Trophoblast cell (in vitro differentiated cells and primary cell): ENCODE measurements at regions not wholly inside any gene's neighbourhood (a gene's known extent, or its start where the extent isn't known, plus 50 kb on each side); places are given as distances from the start of the nearest gene placed in this dataset.

ENCODE experiments used
- DNase-seq, 2 donors: peaks; one replicate each; pipeline ENCODE4 v3.0.0-alpha.2; 2016
- H2AFZ ChIP-seq: 2 replicates; pipeline ENCODE4 v1.6.1; 2013; ENCODE audit warnings: low read length, moderate library complexity, mild to moderate bottlenecking; ENCODE audit not compliant: insufficient read depth, poor library complexity
- H2AK5ac ChIP-seq: 2 replicates; pipeline ENCODE4 v1.6.1; 2013; ENCODE audit warnings: mild to moderate bottlenecking, low read length
- H2BK120ac ChIP-seq: 2 replicates; pipeline ENCODE4 v1.6.1; 2013; ENCODE audit warnings: low read length, mild to moderate bottlenecking, moderate library complexity; ENCODE audit not compliant: insufficient read depth, poor library complexity
- H2BK12ac ChIP-seq: 2 replicates; pipeline ENCODE4 v1.6.1; 2013; ENCODE audit warnings: mild to moderate bottlenecking, low read length, moderate library complexity
- H2BK5ac ChIP-seq: 2 replicates; pipeline ENCODE4 v1.6.1; 2013; ENCODE audit warnings: low read length, low read depth, moderate library complexity, mild to moderate bottlenecking; ENCODE audit not compliant: poor library complexity
- H3K14ac ChIP-seq: 2 replicates; pipeline ENCODE4 v1.6.1; 2013; ENCODE audit warnings: mild to moderate bottlenecking, low read length
- H3K18ac ChIP-seq: 2 replicates; pipeline ENCODE4 v1.6.1; 2013; ENCODE audit warnings: mild to moderate bottlenecking, low read length
- H3K23ac ChIP-seq: 2 replicates; pipeline ENCODE4 v1.6.1; 2013; ENCODE audit warnings: low read length
- H3K27ac ChIP-seq: 2 replicates; pipeline ENCODE4 v1.5.1; 2013; ENCODE audit warnings: low read depth, mild to moderate bottlenecking, inconsistent platforms, low read length, moderate library complexity
- H3K27me3 ChIP-seq: 2 replicates; pipeline ENCODE4 v1.6.1; 2013; ENCODE audit warnings: inconsistent platforms, mild to moderate bottlenecking, low read length, moderate library complexity; ENCODE audit not compliant: insufficient read depth
- H3K36me3 ChIP-seq, 2 experiments: 1 replicate in 1 of 2; 2 replicates in 1 of 2; pipeline ENCODE4 v1.6.1; 2013; ENCODE audit warnings: low read length in 2 of 2, mild to moderate bottlenecking in 2 of 2, moderate library complexity in 1 of 2; ENCODE audit not compliant: insufficient read depth in 2 of 2, control insufficient read depth in 1 of 2
- H3K4ac ChIP-seq: 2 replicates; pipeline ENCODE4 v1.6.1; 2013; ENCODE audit warnings: low read depth, mild to moderate bottlenecking, low read length, moderate library complexity
- H3K4me1 ChIP-seq, 2 experiments: 1 replicate in 1 of 2; 2 replicates in 1 of 2; pipeline ENCODE4 v1.6.1; 2013; ENCODE audit warnings: low read length in 2 of 2, mild to moderate bottlenecking in 2 of 2, moderate library complexity in 1 of 2; ENCODE audit not compliant: insufficient read depth in 2 of 2, control insufficient read depth in 1 of 2
- H3K4me2 ChIP-seq: 2 replicates; pipeline ENCODE4 v1.6.1; 2013; ENCODE audit warnings: inconsistent platforms, mild to moderate bottlenecking, low read length, moderate library complexity
- H3K4me3 ChIP-seq: 2 replicates; pipeline ENCODE4 v1.5.1; 2013; ENCODE audit warnings: mild to moderate bottlenecking, low read depth, low read length, inconsistent platforms
- H3K79me1 ChIP-seq: one replicate; pipeline ENCODE4 v1.6.1; 2013; ENCODE audit warnings: low read length
- H3K79me2 ChIP-seq: 2 replicates; pipeline ENCODE4 v1.6.1; 2013; ENCODE audit warnings: low read length, mild to moderate bottlenecking; ENCODE audit not compliant: control insufficient read depth, insufficient read depth, poor library complexity
- H3K9ac ChIP-seq: 2 replicates; pipeline ENCODE4 v1.6.1; 2013; ENCODE audit warnings: mild to moderate bottlenecking, low read length
- H3K9me3 ChIP-seq: 2 replicates; pipeline ENCODE4 v1.6.1; 2013; ENCODE audit warnings: low read depth, mild to moderate bottlenecking, control low read depth, inconsistent platforms, low read length; ENCODE audit not compliant: insufficient read depth
- H4K12ac ChIP-seq: 2 replicates; pipeline ENCODE4 v1.6.1; 2013; ENCODE audit warnings: low read depth, mild to moderate bottlenecking, low read length, moderate library complexity
- H4K8ac ChIP-seq: 2 replicates; pipeline ENCODE4 v1.6.1; 2013; ENCODE audit warnings: low read depth, mild to moderate bottlenecking, low read length, moderate library complexity
- H4K91ac ChIP-seq: one replicate; pipeline ENCODE4 v1.6.1; 2013; ENCODE audit warnings: low read depth, mild to moderate bottlenecking, low read length, moderate library complexity
- WGBS: extraction: QIAGEN DNeasy Blood & Tissue Kit; methylation state at CpG from one replicate; pipeline ENCODE4 v1.1.7; 2013; ENCODE audit warnings: missing lambda C conversion rate; ENCODE audit not compliant: insufficient read length, insufficient coverage; ENCODE audit errors: extremely low coverage; 5-methylcytosine and 5-hydroxymethylcytosine counted together

GRCh38 chr2:199659207-199659606 lies 191.8 kb downstream of the FTCDNL1 start:
- Histone ChIP-seq H2BK12ac (no peak overlapping the region), H3K9me3 (peaks cover 2% of the 10 kb centered on the region), H3K79me1 (no peaks in the 10 kb centered on the region), H3K79me2 (no peaks in the 10 kb centered on the region), H3K9ac (no peak overlapping the region), H3K18ac (no peak overlapping the region), H3K4me2 (peak overlapping the region; percentile 97), H3K36me3 (no peaks in the 10 kb centered on the region), H4K8ac (no peak overlapping the region), H2BK120ac (no peak overlapping the region), H2AFZ (peak overlapping the region; percentile 45), H3K4me3 (peak overlapping the region; percentile 32), H3K27ac (no peak overlapping the region), H3K4me1 (no peaks in the 10 kb centered on the region), H4K91ac (no peak overlapping the region), H3K14ac (no peak overlapping the region), H3K4ac (no peak overlapping the region), H2AK5ac (no peak overlapping the region), H2BK5ac (no peak overlapping the region), H3K23ac (no peak overlapping the region), H4K12ac (no peak overlapping the region), H3K27me3 (no peaks in the 10 kb centered on the region)
- peak in 1 of 2 donors; percentile 6 for DNase-seq
- WGBS: no CpG with 5 or more reads among the region's 39 CpGs

GRCh38 chr2:199646439-199646838 lies 188.7 kb upstream of the SATB2 start:
- Histone ChIP-seq H2BK120ac (no peak overlapping the region), H3K4me2 (no peak overlapping the region), H2BK5ac (no peak overlapping the region), H2BK12ac (no peak overlapping the region), H3K14ac (no peak overlapping the region), H3K9ac (no peak overlapping the region), H4K91ac (no peak overlapping the region), H3K4me3 (no peak overlapping the region), H3K79me1 (no peaks in the 10 kb centered on the region), H3K4ac (no peak overlapping the region), H4K12ac (no peak overlapping the region), H4K8ac (no peak overlapping the region), H3K23ac (no peak overlapping the region), H3K9me3 (no peaks in the 10 kb centered on the region), H3K27ac (no peak overlapping the region), H2AFZ (no peak overlapping the region), H3K79me2 (no peaks in the 10 kb centered on the region), H3K27me3 (no peaks in the 10 kb centered on the region), H3K4me1 (no peaks in the 10 kb centered on the region), H3K18ac (no peak overlapping the region), H2AK5ac (no peak overlapping the region), H3K36me3 (no peaks in the 10 kb centered on the region)
- no peak for DNase-seq
- WGBS: no CpG with 5 or more reads among the region's 2 CpGs

- no peak overlapping the region for H4K12ac ChIP-seq
- H2BK120ac ChIP-seq: no peak overlapping the region
- H3K4me1 ChIP-seq: peaks cover 0 to 2% of the 10 kb centered on the region in 2 experiments
- no peak overlapping the region for H2BK12ac ChIP-seq
- H3K9ac ChIP-seq: no peak overlapping the region
- no peak overlapping the region for H2AFZ ChIP-seq
- no peak overlapping the region for H3K18ac ChIP-seq
- no peaks in the 10 kb centered on the region for H3K27me3 ChIP-seq
- no peak overlapping the region for H3K4me3 ChIP-seq
- no peak overlapping the region for H3K4ac ChIP-seq
- H3K79me1 ChIP-seq: no peaks in the 10 kb centered on the region
- WGBS: no CpG with 5 or more reads among the region's 4 CpGs
- no peak overlapping the region for H3K14ac ChIP-seq
- no peak for DNase-seq
- peaks cover 2% of the 10 kb centered on the region for H3K79me2 ChIP-seq
- H3K23ac ChIP-seq: no peak overlapping the region
- no peak overlapping the region for H3K4me2 ChIP-seq
- no peaks in the 10 kb centered on the region for H3K36me3 ChIP-seq
- no peak overlapping the region for H4K8ac ChIP-seq
- H3K27ac ChIP-seq: no peak overlapping the region
- no peak overlapping the region for H4K91ac ChIP-seq
- H3K9me3 ChIP-seq: no peaks in the 10 kb centered on the region
- no peak overlapping the region for H2AK5ac ChIP-seq
- no peak overlapping the region for H2BK5ac ChIP-seq
These were observed 173.4 kb upstream of the SATB2 start for GRCh38 chr2:199631129-199631528.

GRCh38 chr2:199629301-199629700 lies 171.6 kb upstream of the SATB2 start:
- Histone ChIP-seq H4K12ac (no peak overlapping the region), H2AK5ac (no peak overlapping the region), H3K36me3 (no peaks in the 10 kb centered on the region), H2BK120ac (no peak overlapping the region), H3K23ac (no peak overlapping the region), H3K9ac (no peak overlapping the region), H2BK5ac (no peak overlapping the region), H3K9me3 (no peaks in the 10 kb centered on the region), H3K79me1 (no peaks in the 10 kb centered on the region), H2AFZ (no peak overlapping the region), H3K79me2 (peaks cover 2% of the 10 kb centered on the region), H3K4ac (no peak overlapping the region), H3K27ac (no peak overlapping the region), H3K4me1 (peaks cover 3 to 6% of the 10 kb centered on the region in 2 experiments), H3K14ac (no peak overlapping the region), H4K91ac (no peak overlapping the region), H3K27me3 (no peaks in the 10 kb centered on the region), H3K4me2 (no peak overlapping the region), H4K8ac (no peak overlapping the region), H3K18ac (no peak overlapping the region), H3K4me3 (no peak overlapping the region), H2BK12ac (no peak overlapping the region)
- peak in 1 of 2 donors; percentile 12 for DNase-seq
